Mesenchymal stem cell (in vitro differentiated cells and primary cell): ENCODE measurements at regions not wholly inside any gene's neighbourhood (a gene's known extent, or its start where the extent isn't known, plus 50 kb on each side); places are given as distances from the start of the nearest gene placed in this dataset.

Experiments
- DNase-seq: peaks from one replicate; pipeline ENCODE4 v3.0.0-alpha.2; 2013
- H2AFZ ChIP-seq: one replicate; pipeline ENCODE4 v1.6.1; 2013; ENCODE audit warnings: low read depth, mild to moderate bottlenecking, control low read depth, inconsistent platforms, low read length, moderate library complexity
- H2AK5ac ChIP-seq: 2 replicates; pipeline ENCODE4 v1.6.1; 2013; ENCODE audit warnings: low read length, moderate library complexity, mild to moderate bottlenecking, inconsistent platforms; ENCODE audit not compliant: severe bottlenecking
- H2BK120ac ChIP-seq: one replicate; pipeline ENCODE4 v1.6.1; 2013; ENCODE audit warnings: low read depth, mild to moderate bottlenecking, inconsistent platforms, low read length, moderate library complexity
- H2BK12ac ChIP-seq, 2 experiments: one replicate each; pipeline ENCODE4 v1.6.1; 2013; ENCODE audit warnings: inconsistent platforms in 2 of 2, low read length in 2 of 2, mild to moderate bottlenecking in 2 of 2, moderate library complexity in 2 of 2, control low read depth in 1 of 2
- H2BK15ac ChIP-seq: one replicate; pipeline ENCODE4 v1.6.1; 2013; ENCODE audit warnings: mild to moderate bottlenecking, low read depth, inconsistent platforms; ENCODE audit not compliant: poor library complexity, severe bottlenecking
- H2BK5ac ChIP-seq: 2 replicates; pipeline ENCODE4 v1.6.1; 2013; ENCODE audit warnings: low read depth, mild to moderate bottlenecking, low read length, control low read depth, inconsistent platforms; ENCODE audit not compliant: poor library complexity, severe bottlenecking
- H3K14ac ChIP-seq, 2 experiments: one replicate each; pipeline ENCODE4 v1.6.1; 2013; ENCODE audit warnings: inconsistent platforms in 2 of 2, low read length in 2 of 2, control low read depth in 1 of 2, mild to moderate bottlenecking in 1 of 2, moderate library complexity in 1 of 2
- H3K18ac ChIP-seq, 2 experiments: one replicate each; pipeline ENCODE4 v1.6.1; 2013; ENCODE audit warnings: inconsistent platforms in 2 of 2, low read length in 2 of 2, control low read depth in 1 of 2, low read depth in 1 of 2, mild to moderate bottlenecking in 1 of 2
- H3K23ac ChIP-seq, 2 experiments: one replicate each; pipeline ENCODE4 v1.6.1; 2013; ENCODE audit warnings: inconsistent platforms in 2 of 2, low read length in 2 of 2, mild to moderate bottlenecking in 2 of 2, moderate library complexity in 2 of 2, control low read depth in 1 of 2
- H3K27ac ChIP-seq: 2 replicates; pipeline ENCODE4 v1.5.1; 2013; ENCODE audit warnings: mild to moderate bottlenecking, moderate library complexity, low read length, control low read depth, inconsistent platforms; ENCODE audit not compliant: poor library complexity, severe bottlenecking
- H3K27me3 ChIP-seq, 2 experiments: 2 replicates each; pipeline versions ENCODE4 v1.6.1 to v1.7.0; 2013; ENCODE audit warnings: low read length in 2 of 2, mild to moderate bottlenecking in 2 of 2, moderate library complexity in 2 of 2, control low read depth in 1 of 2, inconsistent platforms in 1 of 2; ENCODE audit not compliant: control insufficient read depth in 1 of 2, insufficient read depth in 1 of 2
- H3K36me3 ChIP-seq, 2 experiments: 2 replicates each; pipeline versions ENCODE4 v1.6.1 to v1.7.0; 2013; ENCODE audit warnings: low read length in 2 of 2, control low read depth in 1 of 2, inconsistent platforms in 1 of 2, low read depth in 1 of 2, mild to moderate bottlenecking in 1 of 2; ENCODE audit not compliant: insufficient read depth in 2 of 2, control insufficient read depth in 1 of 2
- H3K4ac ChIP-seq, 2 experiments: one replicate each; pipeline ENCODE4 v1.6.1; 2013; ENCODE audit warnings: inconsistent platforms in 2 of 2, low read length in 2 of 2, mild to moderate bottlenecking in 2 of 2, moderate library complexity in 2 of 2, control low read depth in 1 of 2, low read depth in 1 of 2
- H3K4me1 ChIP-seq: 2 replicates; pipeline ENCODE4 v1.6.1; 2013; ENCODE audit warnings: low read depth, low read length, control low read depth; ENCODE audit not compliant: control insufficient read depth, insufficient read depth
- H3K4me2 ChIP-seq: 2 replicates; pipeline ENCODE4 v1.6.1; 2013; ENCODE audit warnings: low read length, mild to moderate bottlenecking, inconsistent platforms; ENCODE audit not compliant: poor library complexity, severe bottlenecking
- H3K4me3 ChIP-seq, 2 experiments: 2 replicates each; pipeline versions ENCODE4 v1.5.1 to v1.7.0; 2013; ENCODE audit warnings: low read length in 2 of 2, mild to moderate bottlenecking in 2 of 2, control low read depth in 1 of 2, low read depth in 1 of 2; ENCODE audit not compliant: insufficient read depth in 1 of 2
- H3K79me1 ChIP-seq: replicated peaks from 2 replicates; pipeline ENCODE4 v1.6.1; 2013; ENCODE audit warnings: mild to moderate bottlenecking, control low read depth, low read length, inconsistent platforms; ENCODE audit not compliant: poor library complexity, severe bottlenecking
- H3K9ac ChIP-seq: 2 replicates; pipeline ENCODE4 v1.7.0; 2013; ENCODE audit warnings: mild to moderate bottlenecking, low read length, moderate library complexity
- H3K9me3 ChIP-seq: 2 replicates; pipeline ENCODE4 v1.7.0; 2013; ENCODE audit warnings: mild to moderate bottlenecking, low read length; ENCODE audit not compliant: control insufficient read depth
- H4K8ac ChIP-seq: one replicate; pipeline ENCODE4 v1.6.1; 2013; ENCODE audit warnings: inconsistent platforms, mild to moderate bottlenecking, low read length, moderate library complexity
- H4K91ac ChIP-seq: one replicate; pipeline ENCODE4 v1.6.1; 2013; ENCODE audit warnings: mild to moderate bottlenecking, low read length, inconsistent platforms
- WGBS: methylation state at CpG from one replicate; pipeline ENCODE4 v1.1.7; 2013; ENCODE audit warnings: mixed read lengths; 5-methylcytosine and 5-hydroxymethylcytosine counted together

DNA sequence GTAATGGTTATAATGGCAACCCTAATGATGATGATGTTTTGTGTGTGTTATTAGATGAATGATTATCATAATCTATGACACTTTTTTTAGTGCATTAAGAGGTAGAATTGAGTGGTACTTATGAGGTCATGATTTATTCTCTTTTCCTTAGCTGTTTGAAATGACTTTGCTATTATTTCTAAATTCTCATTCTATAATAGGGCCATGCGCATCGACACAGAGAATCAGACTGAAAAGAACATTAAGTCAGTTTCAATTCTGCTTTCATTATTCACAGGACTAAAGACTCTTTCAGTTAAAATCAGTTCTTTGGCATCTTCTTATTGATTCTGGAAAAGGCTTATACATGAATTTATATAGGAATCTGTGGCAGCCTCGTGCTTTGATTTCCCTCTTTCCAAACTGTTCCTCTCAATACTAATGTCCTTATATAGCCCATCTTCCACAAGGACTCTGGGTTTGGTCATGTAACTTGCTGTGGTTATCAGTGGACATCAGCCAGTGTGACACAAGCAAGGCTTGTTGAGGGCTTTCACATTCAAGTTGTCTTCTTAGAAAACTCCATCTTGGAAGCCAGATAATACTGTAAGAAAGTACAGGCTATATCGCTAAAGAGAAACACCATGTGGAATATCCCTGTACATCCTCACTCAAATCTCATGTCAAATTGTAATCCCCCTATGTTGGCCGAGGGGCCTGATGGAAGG is 140.3 kb upstream of the CHD1 start:
- Histone ChIP-seq H3K27me3 (no peaks in the 10 kb centered on the region), H3K9me3 (peaks cover 3% of the 10 kb centered on the region), H3K4me3 (no peak overlapping the region), H2AK5ac (no peak overlapping the region), H4K91ac (no peak overlapping the region), H3K4me1 (no peaks in the 10 kb centered on the region), H3K4ac (no peak overlapping the region), H2BK12ac (no peak overlapping the region), H3K23ac (no peak overlapping the region), H3K36me3 (no peaks in the 10 kb centered on the region), H2AFZ (no peak overlapping the region), H3K14ac (no peak overlapping the region), H2BK5ac (no peak overlapping the region), H3K18ac (no peak overlapping the region), H3K79me1 (no peaks in the 10 kb centered on the region), H4K8ac (no peak overlapping the region), H3K27ac (no peak overlapping the region), H2BK15ac (no peak overlapping the region), H2BK120ac (no peak overlapping the region), H3K4me2 (no peak overlapping the region), H3K9ac (no peak overlapping the region)
- DNase-seq: no peak
- WGBS: 73% methylated on average over 2 of the region's 5 CpGs

GRCh38 chr5:99063737-99064136 is 134.9 kb upstream of the CHD1 start:
- WGBS: 90% methylated on average over 3 of the region's 5 CpGs
- Histone ChIP-seq H3K14ac (no peak overlapping the region), H4K8ac (no peak overlapping the region), H3K4me2 (no peak overlapping the region), H3K23ac (no peak overlapping the region), H4K91ac (no peak overlapping the region), H3K18ac (no peak overlapping the region), H3K4ac (no peak overlapping the region), H3K4me3 (no peak overlapping the region), H3K27ac (no peak overlapping the region), H3K36me3 (no peaks in the 10 kb centered on the region), H2AK5ac (no peak overlapping the region), H3K9ac (no peak overlapping the region), H2BK5ac (no peak overlapping the region), H3K4me1 (peaks cover 5% of the 10 kb centered on the region), H2BK12ac (no peak overlapping the region), H2BK120ac (no peak overlapping the region), H2AFZ (no peak overlapping the region), H3K9me3 (no peaks in the 10 kb centered on the region), H3K27me3 (no peaks in the 10 kb centered on the region), H2BK15ac (no peak overlapping the region), H3K79me1 (no peaks in the 10 kb centered on the region)
- peak; percentile 11 for DNase-seq

GRCh38 chr5:99061711-99062110 is 132.9 kb upstream of the CHD1 start:
- no peaks in the 10 kb centered on the region for H3K36me3 ChIP-seq
- no peak overlapping the region for H4K8ac ChIP-seq
- peaks cover 5% of the 10 kb centered on the region for H3K4me1 ChIP-seq
- H3K79me1 ChIP-seq: no peaks in the 10 kb centered on the region
- 22% methylated on average over 1 of the region's 2 CpGs for WGBS
- DNase-seq: peak; percentile 37
- H3K27me3 ChIP-seq: no peaks in the 10 kb centered on the region
- peak overlapping the region; percentile 11 for H2BK5ac ChIP-seq
- H3K27ac ChIP-seq: peak overlapping the region; percentile 59
- no peak overlapping the region for H2AK5ac ChIP-seq
- peak overlapping the region; percentile 4 for H3K4me2 ChIP-seq
- H3K4me3 ChIP-seq: peak overlapping the region in 1 of 2 experiments; percentile 64
- no peaks in the 10 kb centered on the region for H3K9me3 ChIP-seq
- H2BK12ac ChIP-seq: no peak overlapping the region
- H4K91ac ChIP-seq: no peak overlapping the region
- no peak overlapping the region for H3K18ac ChIP-seq
- no peak overlapping the region for H2BK120ac ChIP-seq
- H2AFZ ChIP-seq: no peak overlapping the region
- H3K23ac ChIP-seq: no peak overlapping the region
- no peak overlapping the region for H2BK15ac ChIP-seq
- no peak overlapping the region for H3K14ac ChIP-seq
- H3K4ac ChIP-seq: no peak overlapping the region
- H3K9ac ChIP-seq: peak overlapping the region; percentile 73

DNA sequence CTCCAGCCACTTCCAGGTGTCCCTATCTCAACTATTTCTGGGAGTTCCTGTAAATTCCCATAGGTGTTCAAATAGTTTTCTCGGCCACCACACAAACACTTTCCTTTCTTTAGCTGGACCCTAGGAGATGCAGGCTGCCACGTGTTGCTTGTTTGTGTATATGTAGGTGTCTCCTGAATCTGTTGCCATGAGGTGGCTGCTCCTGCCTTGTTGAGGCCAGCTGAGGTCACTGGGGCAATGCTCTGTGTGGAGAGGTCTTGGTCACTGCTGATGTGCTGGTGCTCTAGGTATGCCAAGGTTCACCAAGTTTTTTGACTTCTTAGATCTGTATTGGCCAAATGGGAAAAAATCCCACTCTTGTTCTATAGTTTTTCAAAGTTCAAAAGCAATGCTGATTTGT is 132.5 kb upstream of the CHD1 start:
- H3K4me3 ChIP-seq: peak overlapping the region in 1 of 2 experiments; percentile 64
- H2BK5ac ChIP-seq: peak overlapping the region; percentile 11
- H3K4ac ChIP-seq: no peak overlapping the region
- no peaks in the 10 kb centered on the region for H3K27me3 ChIP-seq
- no peak overlapping the region for H4K8ac ChIP-seq
- H3K9ac ChIP-seq: peak overlapping the region; percentile 73
- H2BK15ac ChIP-seq: no peak overlapping the region
- H3K36me3 ChIP-seq: no peaks in the 10 kb centered on the region
- no peak overlapping the region for H3K14ac ChIP-seq
- no peak overlapping the region for H2BK12ac ChIP-seq
- H3K23ac ChIP-seq: no peak overlapping the region
- H2BK120ac ChIP-seq: no peak overlapping the region
- DNase-seq: peak; percentile 17
- H3K27ac ChIP-seq: peak overlapping the region; percentile 59
- H3K18ac ChIP-seq: peak overlapping the region in 1 of 2 experiments; percentile 13
- no peaks in the 10 kb centered on the region for H3K9me3 ChIP-seq
- WGBS: 18% methylated on average over 1 of the region's 2 CpGs
- H3K79me1 ChIP-seq: no peaks in the 10 kb centered on the region
- H2AK5ac ChIP-seq: no peak overlapping the region
- peak overlapping the region; percentile 4 for H3K4me2 ChIP-seq
- no peak overlapping the region for H4K91ac ChIP-seq
- H3K4me1 ChIP-seq: peaks cover 5% of the 10 kb centered on the region
- H2AFZ ChIP-seq: no peak overlapping the region
